DMS114 treated with DMSO at 0.1 percent for 48 hours (cell line): ENCODE measurements at regions not wholly inside any gene's neighbourhood (a gene's known extent, or its start where the extent isn't known, plus 50 kb on each side); places are given as distances from the start of the nearest gene placed in this dataset.

Source experiments
- DNase-seq: peaks from one replicate; lab custom pipeline; 2025; ENCODE audit not compliant: unreplicated experiment; lab: John Stamatoyannopoulos, UW

- no peak for DNase-seq
These were observed 139.3 kb upstream of the TMCC3 start for GRCh38 chr12:94789510-94790225.

- DNase-seq, result no peak
These were observed 137.9 kb upstream of the TMCC3 start for GRCh38 chr12:94788298-94788697.

GRCh38 chr12:94786906-94787305 lies 136.5 kb upstream of the TMCC3 start:
- no peak for DNase-seq

- no peak for DNase-seq
These were observed 133.5 kb upstream of the TMCC3 start for GRCh38 chr12:94783862-94784261.

- DNase-seq, result no peak
These were observed 133.0 kb upstream of the TMCC3 start for GRCh38 chr12:94783343-94783742.

GRCh38 chr12:94781835-94782234 lies 131.5 kb upstream of the TMCC3 start:
- DNase-seq, result no peak

- no peak for DNase-seq
These were observed 129.1 kb upstream of the TMCC3 start for GRCh38 chr12:94779485-94779884.

GRCh38 chr12:94777936-94778335 lies 127.6 kb upstream of the TMCC3 start:
- DNase-seq, result no peak

- no peak for DNase-seq
These were observed 125.4 kb upstream of the TMCC3 start for GRCh38 chr12:94775710-94776109.

GRCh38 chr12:94771741-94772140 lies 121.4 kb upstream of the TMCC3 start:
- DNase-seq, result no peak

GRCh38 chr12:94771199-94771598 lies 120.8 kb upstream of the TMCC3 start:
- DNase-seq, result no peak

- DNase-seq, result no peak
These were observed 120.4 kb upstream of the TMCC3 start for GRCh38 chr12:94770791-94771190.

GRCh38 chr12:94769776-94770759 lies 119.7 kb upstream of the TMCC3 start:
- DNase-seq, result no peak

GRCh38 chr12:94769047-94769420 lies 118.7 kb upstream of the TMCC3 start:
- DNase-seq, result no peak

- DNase-seq, result no peak
These were observed 118.2 kb upstream of the TMCC3 start for GRCh38 chr12:94768398-94769046.

- no peak for DNase-seq
These were observed 117.6 kb upstream of the TMCC3 start for GRCh38 chr12:94767956-94768355.

- DNase-seq, result no peak
These were observed 116.0 kb upstream of the TMCC3 start for GRCh38 chr12:94766397-94766796.

GRCh38 chr12:94763462-94763861 lies 113.1 kb upstream of the TMCC3 start:
- no peak for DNase-seq

- no peak for DNase-seq
These were observed 112.6 kb upstream of the TMCC3 start for GRCh38 chr12:94762943-94763342.

- no peak for DNase-seq
These were observed 112.0 kb upstream of the TMCC3 start for GRCh38 chr12:94762259-94762942.

- no peak for DNase-seq
These were observed 111.2 kb upstream of the TMCC3 start for GRCh38 chr12:94761559-94761958.
